ENCODE measurements at regions not wholly inside any gene's neighbourhood (a gene's known extent, or its start where the extent isn't known, plus 50 kb on each side); places are given as distances from the start of the nearest gene placed in this dataset.

GRCh38 chr11:11220786-11221185 lies 132.3 kb downstream of the CSNK2A3 start:
- Histone ChIP-seq H3K4me1 (no peaks in the 10 kb centered on the region), H3K27me3 (no peaks in the 10 kb centered on the region), H3K9me3 (no peaks in the 10 kb centered on the region), H3K4me3 (ENCODE audit: low read depth, low read length) (no peak overlapping the region), H3K36me3 (no peaks in the 10 kb centered on the region)
- TF ChIP-seq CTCF (IDR thresholded peaks at IDR 0.05; ENCODE audit: low read depth, low read length), result no peak
- no peak for DNase-seq

GRCh38 chr11:11218629-11218986 lies 134.4 kb downstream of the CSNK2A3 start:
- no peaks in the 10 kb centered on the region for H3K27me3 ChIP-seq
- no peaks in the 10 kb centered on the region for H3K36me3 ChIP-seq
- no peak for TF ChIP-seq CTCF (IDR thresholded peaks at IDR 0.05; ENCODE audit: low read depth, low read length)
- DNase-seq, result no peak
- no peaks in the 10 kb centered on the region for H3K4me1 ChIP-seq
- no peak overlapping the region for H3K4me3 ChIP-seq (ENCODE audit: low read depth, low read length)
- H3K9me3 ChIP-seq, result no peaks in the 10 kb centered on the region

GRCh38 chr11:11217929-11218628 lies 135.0 kb downstream of the CSNK2A3 start:
- TF ChIP-seq CTCF (IDR thresholded peaks at IDR 0.05; ENCODE audit: low read depth, low read length), result no peak
- Histone ChIP-seq H3K4me1 (no peaks in the 10 kb centered on the region), H3K36me3 (no peaks in the 10 kb centered on the region), H3K4me3 (ENCODE audit: low read depth, low read length) (no peak overlapping the region), H3K27me3 (no peaks in the 10 kb centered on the region), H3K9me3 (no peaks in the 10 kb centered on the region)
- DNase-seq, result no peak

- H3K27me3 ChIP-seq, result no peaks in the 10 kb centered on the region
- H3K9me3 ChIP-seq, result no peaks in the 10 kb centered on the region
- DNase-seq, result no peak
- TF ChIP-seq CTCF (IDR thresholded peaks at IDR 0.05; ENCODE audit: low read depth, low read length), result no peak
- no peak overlapping the region for H3K4me3 ChIP-seq (ENCODE audit: low read depth, low read length)
- no peaks in the 10 kb centered on the region for H3K36me3 ChIP-seq
- no peaks in the 10 kb centered on the region for H3K4me1 ChIP-seq
Measured at GRCh38 chr11:11217289-11217928, 135.6 kb downstream of the CSNK2A3 start.

- H3K36me3 ChIP-seq, result no peaks in the 10 kb centered on the region
- no peak for DNase-seq
- TF ChIP-seq CTCF (IDR thresholded peaks at IDR 0.05; ENCODE audit: low read depth, low read length), result no peak
- H3K27me3 ChIP-seq, result peaks cover 5% of the 10 kb centered on the region; the same call in 1 of the 2 replicates
- H3K4me3 ChIP-seq (ENCODE audit: low read depth, low read length), result no peak overlapping the region
- no peaks in the 10 kb centered on the region for H3K9me3 ChIP-seq
- H3K4me1 ChIP-seq, result no peaks in the 10 kb centered on the region
Measured at GRCh38 chr11:11215944-11216343, 137.1 kb downstream of the CSNK2A3 start.
